ENCODE measurements at regions not wholly inside any gene's neighbourhood (a gene's known extent, or its start where the extent isn't known, plus 50 kb on each side); places are given as distances from the start of the nearest gene placed in this dataset.

GRCh38 chr3:194750491-194750828 is 64.8 kb downstream of the FAM43A start:
- TF ChIP-seq POU2F2 (IDR thresholded peaks at IDR 0.05; ENCODE audit: low read depth, low read length) (no peak), POLR2AphosphoS5 (IDR thresholded peaks at IDR 0.05; ENCODE audit: low read depth, low read length) (no peak)
- no peak for FAIRE-seq
- no peak for DNase-seq (ENCODE audit: insufficient read length, low spot score)

- no peak for DNase-seq (ENCODE audit: insufficient read length, low spot score)
- no peak for FAIRE-seq
- no peak for TF ChIP-seq POLR2A (IDR thresholded peaks at IDR 0.05; ENCODE audit: low read depth, low read length)
- TF ChIP-seq POLR2AphosphoS5 (IDR thresholded peaks at IDR 0.05; ENCODE audit: low read depth, low read length), result no peak
- TF ChIP-seq POU2F2 (IDR thresholded peaks at IDR 0.05; ENCODE audit: low read depth, low read length), result no peak
- no peak for TF ChIP-seq SPI1 (IDR thresholded peaks at IDR 0.05; ENCODE audit: low read depth, low read length)
- TF ChIP-seq PAX5 (IDR thresholded peaks at IDR 0.05; ENCODE audit: insufficient read depth, low read length, severe bottlenecking), result no peak
- TF ChIP-seq TAF1 (IDR thresholded peaks at IDR 0.05; ENCODE audit: low read depth, low read length), result no peak
Measured at GRCh38 chr3:194755671-194756459, 70.2 kb downstream of the FAM43A start.

GRCh38 chr3:194756460-194756779 is 70.7 kb downstream of the FAM43A start:
- no peak for TF ChIP-seq POU2F2 (IDR thresholded peaks at IDR 0.05; ENCODE audit: low read depth, low read length)
- TF ChIP-seq TAF1 (IDR thresholded peaks at IDR 0.05; ENCODE audit: low read depth, low read length), result no peak
- TF ChIP-seq POLR2A (IDR thresholded peaks at IDR 0.05; ENCODE audit: low read depth, low read length), result no peak
- no peak for TF ChIP-seq POLR2AphosphoS5 (IDR thresholded peaks at IDR 0.05; ENCODE audit: low read depth, low read length)
- TF ChIP-seq SPI1 (IDR thresholded peaks at IDR 0.05; ENCODE audit: low read depth, low read length), result no peak
- TF ChIP-seq PAX5 (IDR thresholded peaks at IDR 0.05; ENCODE audit: insufficient read depth, low read length, severe bottlenecking), result no peak
- DNase-seq (ENCODE audit: insufficient read length, low spot score) (no peak), FAIRE-seq (no peak)

GRCh38 chr3:194756791-194757325 is 71.2 kb downstream of the FAM43A start:
- DNase-seq (ENCODE audit: insufficient read length, low spot score) (no peak), FAIRE-seq (no peak)
- TF ChIP-seq SPI1 (IDR thresholded peaks at IDR 0.05; ENCODE audit: low read depth, low read length), result no peak
- TF ChIP-seq PAX5 (IDR thresholded peaks at IDR 0.05; ENCODE audit: insufficient read depth, low read length, severe bottlenecking), result no peak
- no peak for TF ChIP-seq POU2F2 (IDR thresholded peaks at IDR 0.05; ENCODE audit: low read depth, low read length)
- no peak for TF ChIP-seq POLR2A (IDR thresholded peaks at IDR 0.05; ENCODE audit: low read depth, low read length)
- TF ChIP-seq TAF1 (IDR thresholded peaks at IDR 0.05; ENCODE audit: low read depth, low read length), result no peak
- no peak for TF ChIP-seq POLR2AphosphoS5 (IDR thresholded peaks at IDR 0.05; ENCODE audit: low read depth, low read length)

DNA sequence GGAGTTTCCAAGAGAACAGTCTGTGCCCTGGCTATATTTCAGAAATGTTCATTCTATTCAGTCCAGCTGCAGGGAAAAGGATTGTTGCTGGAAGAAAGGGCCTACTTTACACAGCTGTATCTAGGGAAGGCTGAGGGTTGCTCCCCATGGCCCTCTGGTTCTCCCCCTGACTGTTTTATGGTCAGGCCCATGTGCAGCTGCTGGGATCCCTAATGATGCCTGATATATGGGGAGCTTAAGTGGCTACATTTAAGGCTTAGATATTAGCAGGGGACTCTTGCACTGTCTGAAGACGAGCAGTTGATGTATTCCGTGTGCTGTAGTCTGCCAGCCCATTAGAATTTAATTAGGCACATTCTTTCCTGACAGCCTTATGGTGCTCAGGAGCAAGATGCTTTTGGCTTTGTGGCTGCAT is 72.0 kb downstream of the FAM43A start:
- FAIRE-seq, result no peak
- no peak for DNase-seq (ENCODE audit: insufficient read length, low spot score)
- TF ChIP-seq PAX5 (IDR thresholded peaks at IDR 0.05; ENCODE audit: insufficient read depth, low read length, severe bottlenecking) (no peak), TAF1 (IDR thresholded peaks at IDR 0.05; ENCODE audit: low read depth, low read length) (no peak), POLR2A (IDR thresholded peaks at IDR 0.05; ENCODE audit: low read depth, low read length) (no peak), POU2F2 (IDR thresholded peaks at IDR 0.05; ENCODE audit: low read depth, low read length) (no peak), SPI1 (IDR thresholded peaks at IDR 0.05; ENCODE audit: low read depth, low read length) (no peak), POLR2AphosphoS5 (IDR thresholded peaks at IDR 0.05; ENCODE audit: low read depth, low read length) (no peak)

DNA sequence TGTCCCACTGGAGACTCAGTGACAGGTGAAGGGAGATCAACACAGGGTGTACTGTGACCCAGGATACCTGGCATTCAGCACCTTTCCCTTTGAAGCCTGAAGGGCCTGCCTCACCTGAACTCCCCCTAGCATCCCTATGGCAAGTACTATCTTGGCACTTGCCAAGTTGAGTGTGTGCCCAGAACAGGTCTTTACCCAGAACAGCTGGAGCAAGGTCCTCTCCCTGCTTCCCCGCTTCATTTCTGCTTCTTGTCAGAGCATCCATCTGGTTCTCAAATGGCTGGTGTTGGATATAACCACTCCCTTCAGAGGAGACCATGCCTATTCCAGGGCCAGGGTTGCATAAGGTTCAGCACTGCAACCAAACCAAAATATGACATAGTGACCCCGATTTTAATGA is 73.0 kb downstream of the FAM43A start:
- no peak for FAIRE-seq
- no peak for TF ChIP-seq SPI1 (IDR thresholded peaks at IDR 0.05; ENCODE audit: low read depth, low read length)
- TF ChIP-seq POLR2AphosphoS5 (IDR thresholded peaks at IDR 0.05; ENCODE audit: low read depth, low read length), result no peak
- no peak for TF ChIP-seq TAF1 (IDR thresholded peaks at IDR 0.05; ENCODE audit: low read depth, low read length)
- TF ChIP-seq PAX5 (IDR thresholded peaks at IDR 0.05; ENCODE audit: insufficient read depth, low read length, severe bottlenecking), result no peak
- no peak for TF ChIP-seq POU2F2 (IDR thresholded peaks at IDR 0.05; ENCODE audit: low read depth, low read length)
- no peak for TF ChIP-seq POLR2A (IDR thresholded peaks at IDR 0.05; ENCODE audit: low read depth, low read length)

DNA sequence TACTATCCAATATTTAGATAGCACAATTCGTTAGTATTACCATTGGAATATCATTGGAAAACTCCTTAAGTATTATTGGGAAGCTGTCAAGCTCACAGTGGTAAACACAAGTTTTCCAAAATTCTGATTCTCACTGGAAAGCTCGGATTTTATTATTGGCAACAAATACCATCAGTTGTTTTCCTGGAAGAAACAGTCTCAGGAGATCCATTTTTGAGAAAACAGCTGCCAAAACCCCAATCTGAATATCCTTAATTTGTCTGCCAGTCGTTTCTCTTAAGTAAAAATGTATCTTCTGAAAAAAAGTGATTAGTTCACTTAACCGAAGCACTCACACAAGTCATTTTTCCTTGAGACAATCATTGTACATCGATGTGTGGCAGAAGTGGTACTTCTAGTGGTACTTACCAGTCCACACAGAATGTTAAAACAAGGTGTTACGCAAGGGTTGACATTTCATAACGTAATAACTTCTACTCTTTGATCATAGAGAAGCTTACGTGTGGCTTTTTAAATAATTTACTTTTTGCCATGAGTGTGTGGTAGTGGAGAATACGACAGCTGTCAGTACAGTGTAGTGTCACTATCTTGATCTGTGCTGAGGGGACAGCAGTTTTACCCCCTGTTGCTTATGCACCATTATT is 74.9 kb downstream of the FAM43A start:
- TF ChIP-seq SPI1 (IDR thresholded peaks at IDR 0.05; ENCODE audit: low read depth, low read length), result no peak
- no peak for TF ChIP-seq POU2F2 (IDR thresholded peaks at IDR 0.05; ENCODE audit: low read depth, low read length)
- no peak for TF ChIP-seq PAX5 (IDR thresholded peaks at IDR 0.05; ENCODE audit: insufficient read depth, low read length, severe bottlenecking)
- TF ChIP-seq POLR2A (IDR thresholded peaks at IDR 0.05; ENCODE audit: low read depth, low read length), result no peak
- FAIRE-seq (no peak), DNase-seq (ENCODE audit: insufficient read length, low spot score) (no peak)

More for the DNA sequence above, 73.0 kb downstream of the FAM43A start:
- DNase-seq (ENCODE audit: insufficient read length, low spot score), result no peak

DNA sequence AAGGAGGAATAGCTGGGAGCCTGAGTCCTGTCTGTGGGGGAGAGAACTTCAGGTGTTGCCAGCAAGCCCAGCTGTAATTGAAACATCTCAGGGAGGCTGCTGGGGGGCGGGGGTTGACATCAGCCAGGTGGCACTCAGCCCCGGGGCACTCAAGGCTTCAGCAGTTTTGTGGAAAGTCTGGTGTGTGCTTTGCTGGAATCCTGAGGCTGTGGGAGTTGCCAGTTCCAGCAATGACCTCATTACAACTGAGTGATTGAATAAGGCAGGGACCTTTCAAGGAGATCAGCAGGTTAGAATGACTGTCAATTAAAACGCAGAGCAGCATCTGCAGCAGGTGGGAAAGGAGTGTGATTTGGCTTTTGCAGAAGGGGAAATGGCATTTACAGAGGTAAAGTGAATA is 75.7 kb downstream of the FAM43A start:
- no peak for FAIRE-seq
- TF ChIP-seq SPI1 (IDR thresholded peaks at IDR 0.05; ENCODE audit: low read depth, low read length) (no peak), POLR2A (IDR thresholded peaks at IDR 0.05; ENCODE audit: low read depth, low read length) (no peak)
- DNase-seq (ENCODE audit: insufficient read length, low spot score), result no peak

GRCh38 chr3:194766845-194767244 is 81.2 kb downstream of the FAM43A start:
- FAIRE-seq (no peak), DNase-seq (ENCODE audit: insufficient read length, low spot score) (no peak)
- TF ChIP-seq POU2F2 (IDR thresholded peaks at IDR 0.05; ENCODE audit: low read depth, low read length) (no peak), PAX5 (IDR thresholded peaks at IDR 0.05; ENCODE audit: insufficient read depth, low read length, severe bottlenecking) (no peak), POLR2AphosphoS5 (IDR thresholded peaks at IDR 0.05; ENCODE audit: low read depth, low read length) (no peak), TAF1 (IDR thresholded peaks at IDR 0.05; ENCODE audit: low read depth, low read length) (no peak), POLR2A (IDR thresholded peaks at IDR 0.05; ENCODE audit: low read depth, low read length) (no peak), SPI1 (IDR thresholded peaks at IDR 0.05; ENCODE audit: low read depth, low read length) (no peak)

Data from GM12891 (cell line).